ENCODE measurements at regions not wholly inside any gene's neighbourhood (a gene's known extent, or its start where the extent isn't known, plus 50 kb on each side); places are given as distances from the start of the nearest gene placed in this dataset.

- POLR2A ChIA-PET: no interaction called here
- no peak for TF ChIP-seq FOXM1 (IDR thresholded peaks at IDR 0.05; ENCODE audit: low read depth, low read length)
- TF ChIP-seq NR2F1 (conservative IDR thresholded peaks at IDR 0.05): no peak
- no peak for TF ChIP-seq IRF4 (IDR thresholded peaks at IDR 0.05; ENCODE audit: low read depth, low read length)
- no peak for TF ChIP-seq RAD21 (IDR thresholded peaks at IDR 0.05; ENCODE audit: insufficient read depth, low read depth, low read length)
- TF ChIP-seq TCF3 (IDR thresholded peaks at IDR 0.05; ENCODE audit: borderline replicate concordance, insufficient read depth, low read depth, low read length): no peak
- no peak overlapping the region for H3K27ac ChIP-seq (ENCODE audit: control insufficient read depth, insufficient read depth)
- ATAC-seq: no peak
- CTCF ChIA-PET: interaction anchor here (0.6 kb wide), 1 partner anchor 58 kb away, joined by 3 read pairs; no protein-coding TSS in a partner anchor
- no peaks in the 10 kb centered on the region for H3K9me3 ChIP-seq (replicated peaks; ENCODE audit: control insufficient read depth, insufficient read depth, low read length)
- no peak overlapping the region for H3K4me3 ChIP-seq
- DNase-seq (ENCODE audit: low read depth, low spot score): no peak
- no peak overlapping the region for H3K9ac ChIP-seq (ENCODE audit: control insufficient read depth, insufficient read depth, low read length)
- intact Hi-C loops (cut with micrococcal nuclease; ENCODE audit: unreplicated experiment): no loop called here
- WGBS (ENCODE audit: insufficient coverage, insufficient replicate concordance, low lambda C conversion rate, missing lambda C conversion rate): 80% methylated on average over 1 of the region's 1 CpG
- no peak overlapping the region for H3K4me2 ChIP-seq (ENCODE audit: control insufficient read depth, insufficient read depth)
- BruUV-seq (replicated peaks): no TSS peak
- SMC1A ChIA-PET (ENCODE audit: uncharacterized antibody, unreplicated experiment): interaction anchor here (1.1 kb wide), 1 partner anchor 38 kb away, joined by 3 read pairs; no protein-coding TSS in a partner anchor
- no peaks in the 10 kb centered on the region for H3K4me1 ChIP-seq (ENCODE audit: control insufficient read depth, insufficient read depth, low read length)
- no peaks in the 10 kb centered on the region for H3K27me3 ChIP-seq (replicated peaks in 1 of 2; ENCODE audit: control insufficient read depth in 2 of 2, insufficient read depth in 2 of 2, low read length in 1 of 2)
- H3K79me2 ChIP-seq (ENCODE audit: control insufficient read depth, insufficient read depth, low read length): no peaks in the 10 kb centered on the region
- FAIRE-seq: no peak
- RAD21 ChIA-PET (ENCODE audit: unreplicated experiment): no interaction called here
- no peaks in the 10 kb centered on the region for H4K20me1 ChIP-seq (ENCODE audit: control insufficient read depth, insufficient read depth)
- in situ Hi-C loops (cut with MboI): no loop called here
- no peak overlapping the region for H2AFZ ChIP-seq (ENCODE audit: control insufficient read depth, low read depth, low read length)
- H3K36me3 ChIP-seq (ENCODE audit: control insufficient read depth in 2 of 2, insufficient read depth in 2 of 2, low read length in 1 of 2): no peaks in the 10 kb centered on the region
Observed at GRCh38 chr3:86856711-86857110, 134.2 kb downstream of the VGLL3 start.

- Histone ChIP-seq H4K20me1 (ENCODE audit: control insufficient read depth, insufficient read depth) (no peaks in the 10 kb centered on the region), H3K79me2 (ENCODE audit: control insufficient read depth, insufficient read depth, low read length) (no peaks in the 10 kb centered on the region), H3K4me2 (ENCODE audit: control insufficient read depth, insufficient read depth) (no peak overlapping the region), H3K27ac (ENCODE audit: control insufficient read depth, insufficient read depth) (no peak overlapping the region), H2AFZ (ENCODE audit: control insufficient read depth, low read depth, low read length) (no peak overlapping the region), H3K4me3 (no peak overlapping the region), H3K9ac (ENCODE audit: control insufficient read depth, insufficient read depth, low read length) (no peak overlapping the region), H3K4me1 (ENCODE audit: control insufficient read depth, insufficient read depth, low read length) (no peaks in the 10 kb centered on the region), H3K9me3 (replicated peaks; ENCODE audit: control insufficient read depth, insufficient read depth, low read length) (no peaks in the 10 kb centered on the region), H3K27me3 (replicated peaks in 1 of 2; ENCODE audit: control insufficient read depth in 2 of 2, insufficient read depth in 2 of 2, low read length in 1 of 2) (no peaks in the 10 kb centered on the region), H3K36me3 (ENCODE audit: control insufficient read depth in 2 of 2, insufficient read depth in 2 of 2, low read length in 1 of 2) (no peaks in the 10 kb centered on the region)
- in situ Hi-C loops (cut with MboI) (no loop called here), intact Hi-C loops (cut with micrococcal nuclease; ENCODE audit: unreplicated experiment) (no loop called here)
- no TSS peak for BruUV-seq (replicated peaks)
- SMC1A ChIA-PET (ENCODE audit: uncharacterized antibody, unreplicated experiment): no interaction called here
- ATAC-seq (no peak), FAIRE-seq (no peak), DNase-seq (ENCODE audit: low read depth, low spot score) (no peak)
- RAD21 ChIA-PET (ENCODE audit: unreplicated experiment): no interaction called here
- POLR2A ChIA-PET: no interaction called here
- CTCF ChIA-PET: no interaction called here
- 0% methylated on average over 1 of the region's 1 CpG for WGBS (ENCODE audit: insufficient coverage, insufficient replicate concordance, low lambda C conversion rate, missing lambda C conversion rate)
- TF ChIP-seq TCF7 (IDR thresholded peaks at IDR 0.05; ENCODE audit: borderline replicate concordance) (no peak), SREBF2 (IDR thresholded peaks at IDR 0.05; ENCODE audit: low read length) (no peak), RELB (IDR thresholded peaks at IDR 0.05; ENCODE audit: low read depth) (no peak), IRF4 (IDR thresholded peaks at IDR 0.05; ENCODE audit: low read depth, low read length) (no peak), ZBTB33 (IDR thresholded peaks at IDR 0.05) (no peak), NRF1 (conservative IDR thresholded peaks at IDR 0.05; ENCODE audit: low read depth, low read length) (no peak), ZNF24 (IDR thresholded peaks at IDR 0.05) (no peak), CBX3 (IDR thresholded peaks at IDR 0.05; ENCODE audit: borderline replicate concordance, low read depth) (no peak), CHD4 (IDR thresholded peaks at IDR 0.05) (no peak), RBBP5 (conservative IDR thresholded peaks at IDR 0.05) (no peak), POLR2AphosphoS5 (IDR thresholded peaks at IDR 0.05; ENCODE audit: low read length) (no peak), ELK1 (IDR thresholded peaks at IDR 0.05; ENCODE audit: low read depth, low read length) (no peak)
Observed at GRCh38 chr3:86849991-86850390, 141.0 kb downstream of the VGLL3 start.
